IPS-18c (cell line): ENCODE measurements at regions not wholly inside any gene's neighbourhood (a gene's known extent, or its start where the extent isn't known, plus 50 kb on each side); places are given as distances from the start of the nearest gene placed in this dataset.
"Not testable (repeated sequence)": the region's sequence is repeated elsewhere in the genome, so short reads cannot be mapped to it uniquely, and the experiment has no call there.

ENCODE experiments used
- H3K4me3 ChIP-seq: 2 replicates; pipeline ENCODE4 v1.7.0; 2013; ENCODE audit warnings: low read depth, mild to moderate bottlenecking, low read length, moderate library complexity; ENCODE audit not compliant: insufficient read depth
- H3K9me3 ChIP-seq: one replicate; pipeline ENCODE4 v1.6.1; 2013; ENCODE audit warnings: mild to moderate bottlenecking, low read length, moderate library complexity; ENCODE audit not compliant: control insufficient read depth, insufficient read depth

DNA sequence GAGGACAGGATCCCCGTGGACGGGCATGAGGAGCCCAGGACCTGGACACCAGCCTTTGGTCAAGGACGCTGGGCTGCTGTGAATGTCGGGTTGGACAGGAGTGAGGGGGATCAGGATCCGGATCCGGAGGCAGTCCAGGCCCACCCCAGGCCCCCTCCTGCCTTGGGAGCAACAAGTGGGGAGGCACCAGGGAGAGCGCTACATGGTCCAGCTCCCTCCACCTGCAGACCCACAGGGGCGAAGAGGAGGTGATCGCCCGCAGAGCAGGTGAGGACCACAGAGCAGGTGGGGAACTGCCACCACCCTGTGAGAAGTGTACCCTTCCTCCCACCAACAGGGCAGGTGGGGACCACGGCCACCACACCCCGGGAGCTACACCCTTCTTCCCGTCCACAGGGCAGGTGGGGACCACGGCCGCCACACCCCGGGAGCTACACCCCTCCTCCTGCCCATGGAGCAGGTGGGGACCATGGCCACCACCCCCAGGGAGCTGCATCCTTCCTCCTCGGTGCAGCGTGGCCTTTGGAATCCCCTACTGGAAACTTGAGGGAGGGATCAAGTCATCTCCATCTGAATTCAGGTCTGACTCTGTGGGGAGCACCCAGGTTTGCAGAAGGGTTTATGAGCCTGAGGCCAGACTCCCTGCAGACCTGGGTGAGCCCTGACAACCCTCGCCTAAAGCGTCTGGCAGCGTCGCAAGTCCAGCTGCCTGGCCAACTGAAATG, 141.0 kb downstream of the BRD1 start:
- no peaks in the 10 kb centered on the region for H3K9me3 ChIP-seq
- no peak overlapping the region for H3K4me3 ChIP-seq

DNA sequence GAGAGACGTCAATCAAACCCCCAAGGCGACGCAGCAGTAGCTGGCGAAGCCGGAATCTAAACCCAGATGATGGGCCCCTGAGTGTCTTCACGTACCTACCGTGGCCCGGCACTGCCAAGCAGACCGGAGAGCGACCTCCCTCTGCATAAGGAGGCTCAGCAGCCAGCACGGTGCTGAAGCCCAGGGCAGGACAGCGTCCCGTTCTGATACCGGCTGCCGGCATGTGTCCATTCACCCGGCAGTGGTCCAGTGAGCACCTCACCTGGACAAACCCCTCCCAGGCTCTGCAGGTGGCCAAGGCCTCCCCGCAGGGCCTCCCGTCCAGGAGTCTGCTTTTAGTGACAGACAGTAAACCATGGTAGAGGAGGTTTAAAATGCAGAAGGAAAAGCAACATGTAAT, 142.0 kb downstream of the BRD1 start:
- H3K4me3 ChIP-seq = no peak overlapping the region
- no peaks in the 10 kb centered on the region for H3K9me3 ChIP-seq

DNA sequence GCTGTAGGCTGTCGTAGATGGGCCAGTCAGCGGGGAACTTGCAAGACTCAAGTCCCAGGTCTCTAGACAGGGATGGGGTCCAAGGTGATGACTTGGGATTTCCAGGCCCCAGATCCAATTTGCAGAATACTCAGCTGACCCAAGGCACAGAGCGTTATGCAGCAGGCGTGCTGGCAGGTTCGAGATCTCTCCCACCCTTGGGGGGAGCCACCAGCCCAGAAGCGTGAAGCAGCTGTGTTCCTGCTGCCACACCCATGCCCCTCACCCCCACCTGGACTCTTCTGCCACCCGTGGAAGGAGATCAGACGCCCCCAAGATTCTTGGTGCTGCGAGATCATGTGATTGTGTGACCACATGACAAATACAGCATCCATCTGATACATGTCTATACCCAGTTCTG, 142.6 kb downstream of the BRD1 start:
- H3K9me3 ChIP-seq = no peaks in the 10 kb centered on the region
- no peak overlapping the region for H3K4me3 ChIP-seq

DNA sequence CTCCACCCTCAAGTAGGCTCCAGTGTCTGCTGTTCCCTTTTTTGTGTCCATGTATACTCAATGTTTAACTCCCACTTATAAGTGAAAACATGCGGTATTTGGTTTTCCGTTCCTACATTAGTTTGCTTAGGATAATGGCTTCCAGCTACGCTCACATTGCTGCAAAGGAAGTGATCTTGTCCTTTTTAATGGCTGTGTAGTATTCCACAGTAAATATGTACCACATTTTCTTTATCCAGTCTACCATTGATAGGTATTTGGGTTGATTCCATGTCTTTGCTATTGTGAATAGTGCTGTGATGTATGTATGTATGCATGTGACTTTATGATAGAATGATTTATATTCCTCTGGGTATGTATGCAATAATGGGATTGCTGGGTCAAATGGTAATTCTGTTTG, 144.6 kb downstream of the BRD1 start:
- Histone ChIP-seq H3K4me3 (no peak overlapping the region), H3K9me3 (no peaks in the 10 kb centered on the region)

DNA sequence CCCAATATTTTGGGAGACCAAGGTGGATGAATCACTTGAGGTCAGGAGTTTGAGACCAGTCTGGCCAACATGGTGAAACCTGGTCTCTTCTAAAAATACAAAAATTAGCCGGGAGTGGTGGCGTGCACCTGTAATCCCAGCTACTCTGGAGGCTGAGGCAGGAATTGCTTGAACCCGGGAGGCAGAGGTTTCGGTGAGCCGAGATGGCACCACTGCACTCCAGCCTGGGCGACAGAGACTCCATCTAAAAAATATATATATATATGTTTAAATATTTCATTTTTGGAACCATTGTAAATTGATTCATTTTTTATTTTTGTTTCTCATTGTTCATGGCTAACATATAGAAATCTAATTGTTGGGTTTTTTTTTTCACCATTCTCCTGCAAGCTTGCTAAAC, 146.9 kb downstream of the BRD1 start:
- not testable (repeated sequence) for H3K4me3 ChIP-seq, H3K9me3 ChIP-seq

DNA sequence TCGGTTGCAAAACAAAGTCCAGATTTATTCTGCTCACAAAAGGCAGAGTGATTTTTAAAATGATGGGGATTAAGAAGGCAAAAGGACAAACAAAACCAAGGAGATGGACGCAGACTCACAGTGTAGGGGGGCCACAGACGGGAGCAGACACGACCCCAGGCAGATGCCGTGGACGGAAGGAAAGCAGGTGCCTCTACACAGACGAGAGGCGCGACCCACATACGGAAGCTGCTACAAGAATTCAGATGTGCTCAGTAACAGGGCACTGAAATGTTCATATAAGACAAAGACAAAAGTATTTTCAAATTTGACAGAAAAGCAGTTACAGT, 148.9 kb downstream of the BRD1 start:
- Histone ChIP-seq H3K9me3 (no peaks in the 10 kb centered on the region), H3K4me3 (no peak overlapping the region)

DNA sequence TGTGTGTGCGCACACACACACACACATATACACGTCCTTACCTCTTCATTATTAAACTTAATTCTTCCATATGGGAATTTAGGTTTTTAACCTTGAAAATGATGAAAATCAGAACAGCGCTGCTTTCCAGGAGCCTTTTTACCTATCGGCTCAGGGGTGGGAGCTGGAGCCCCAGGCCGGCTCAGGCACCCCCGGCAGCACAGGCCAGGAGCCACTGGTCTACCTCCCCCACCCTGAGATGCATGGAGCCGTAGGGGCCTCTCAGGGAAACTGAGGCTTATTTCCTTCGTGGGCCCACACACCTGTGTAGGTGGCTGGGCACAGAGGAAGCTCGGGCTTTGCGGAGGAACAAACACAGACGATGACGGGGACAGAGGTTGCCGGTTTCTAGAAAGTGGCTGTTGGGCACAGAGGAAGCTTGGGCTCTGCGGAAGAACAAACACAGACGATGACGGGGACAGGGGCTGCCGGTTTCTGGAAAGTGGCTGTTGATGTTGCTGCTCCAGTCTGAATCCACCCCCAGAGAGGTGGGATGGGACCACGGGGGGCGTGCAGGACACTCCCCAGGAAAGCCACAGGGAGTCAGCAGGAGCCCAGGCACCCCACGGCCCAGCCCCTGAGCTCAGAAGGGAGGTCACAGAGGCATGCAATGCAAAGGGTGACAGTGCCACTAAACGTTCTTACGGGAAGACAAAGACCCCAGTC, 149.4 kb downstream of the BRD1 start:
- H3K4me3 ChIP-seq = no peak overlapping the region
- H3K9me3 ChIP-seq = no peaks in the 10 kb centered on the region

DNA sequence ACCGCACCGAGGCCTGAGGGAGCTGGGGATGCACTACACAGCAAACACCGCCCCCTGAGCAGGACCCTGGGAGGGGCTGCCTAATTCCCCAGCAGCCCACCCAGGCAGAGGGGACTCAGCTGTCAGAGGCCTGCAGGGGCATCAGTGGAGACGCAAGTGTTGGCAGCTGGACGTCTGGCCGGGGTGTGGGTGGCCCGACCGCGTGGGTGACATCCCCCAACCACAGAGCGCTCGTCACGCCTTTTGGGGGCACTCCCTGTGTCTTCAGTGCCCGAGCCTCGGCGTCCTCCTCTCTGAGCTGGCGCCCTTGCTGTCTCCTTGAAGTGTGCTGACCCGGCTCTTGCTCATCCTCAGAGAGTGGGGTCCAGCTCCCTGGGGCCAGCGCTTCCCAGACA, 150.2 kb downstream of the BRD1 start:
- no peak overlapping the region for H3K4me3 ChIP-seq
- no peaks in the 10 kb centered on the region for H3K9me3 ChIP-seq

DNA sequence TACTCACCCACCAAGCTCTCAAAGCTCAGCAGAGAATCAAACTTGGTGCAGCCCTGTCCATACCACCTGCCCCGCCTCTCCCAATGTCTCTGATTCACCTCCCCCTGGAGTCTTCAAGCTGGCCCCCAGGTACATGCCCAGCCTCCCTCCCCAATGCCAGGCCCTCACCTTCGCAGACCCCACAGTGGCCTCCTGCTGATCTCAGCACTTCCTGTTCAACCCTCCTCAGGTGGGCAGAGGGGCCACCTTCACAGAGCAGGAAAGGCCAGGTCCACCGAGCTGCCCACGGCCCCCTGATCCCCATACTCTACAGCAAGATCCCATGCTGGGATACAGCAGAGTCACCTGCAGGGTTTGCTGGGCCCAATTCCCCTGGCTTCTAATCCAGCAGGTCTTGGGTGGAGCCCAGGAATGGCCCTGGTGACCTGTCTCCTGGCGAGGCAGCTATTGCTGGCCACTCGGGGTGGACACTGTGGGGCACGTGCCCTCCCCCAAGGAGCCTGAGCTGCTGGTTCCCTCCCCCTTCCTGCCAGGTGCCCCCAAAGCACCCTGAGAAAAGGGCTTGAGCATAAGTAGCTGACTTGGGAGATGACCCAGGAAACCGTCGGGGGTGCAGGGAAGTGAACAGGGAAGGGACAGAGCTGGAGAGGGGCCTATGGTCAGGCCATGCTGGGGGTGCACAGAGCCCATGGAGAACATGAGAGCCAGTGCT, 150.7 kb downstream of the BRD1 start:
- H3K9me3 ChIP-seq = no peaks in the 10 kb centered on the region
- no peak overlapping the region for H3K4me3 ChIP-seq

DNA sequence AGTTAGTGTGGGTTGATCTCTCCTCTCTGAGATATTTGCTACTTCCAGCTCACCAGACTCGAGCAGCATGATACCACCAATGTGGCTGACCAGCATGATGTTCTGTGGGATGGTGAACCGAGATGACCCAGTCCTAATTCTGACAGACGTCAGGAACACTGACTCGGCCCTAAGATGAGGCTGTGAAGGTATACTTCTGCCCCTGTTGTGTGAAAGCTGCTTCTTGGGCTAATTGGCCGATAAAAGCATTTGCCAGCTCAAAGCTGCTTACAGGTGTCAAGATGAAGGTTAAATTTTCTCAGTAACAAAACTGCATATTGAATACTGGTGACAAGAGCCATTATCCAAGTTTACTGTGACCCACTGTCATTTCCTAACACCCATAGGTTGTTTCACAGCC, 151.4 kb downstream of the BRD1 start:
- no peaks in the 10 kb centered on the region for H3K9me3 ChIP-seq
- no peak overlapping the region for H3K4me3 ChIP-seq

DNA sequence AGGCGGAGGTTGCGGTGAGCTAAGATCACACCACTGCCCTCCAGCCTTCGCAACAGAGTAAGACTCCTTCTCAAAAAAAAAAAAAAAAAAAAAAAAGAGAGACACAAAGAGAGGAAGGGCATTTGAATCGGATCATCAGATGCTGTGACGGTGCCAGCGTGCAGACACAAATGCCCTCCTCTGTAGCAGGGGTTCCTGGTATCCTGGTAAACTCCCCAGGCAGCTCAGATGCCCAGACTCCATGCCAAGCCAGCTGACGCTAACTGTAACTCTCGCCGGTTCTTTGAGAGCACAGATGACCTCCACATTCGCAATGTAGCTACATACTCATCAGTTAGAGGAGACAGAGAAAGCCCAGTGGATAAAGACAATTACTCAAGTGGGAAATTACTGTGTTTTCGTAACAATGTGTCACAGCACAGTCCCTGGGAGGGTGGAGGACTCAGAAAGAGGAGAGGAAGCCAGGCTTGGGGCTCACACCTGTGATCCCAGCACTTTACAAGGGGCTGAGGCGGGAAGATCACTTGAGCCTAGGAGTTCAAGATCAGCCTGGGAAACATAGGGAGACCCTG, 153.1 kb downstream of the BRD1 start:
- H3K9me3 ChIP-seq = no peaks in the 10 kb centered on the region
- H3K4me3 ChIP-seq = no peak overlapping the region

DNA sequence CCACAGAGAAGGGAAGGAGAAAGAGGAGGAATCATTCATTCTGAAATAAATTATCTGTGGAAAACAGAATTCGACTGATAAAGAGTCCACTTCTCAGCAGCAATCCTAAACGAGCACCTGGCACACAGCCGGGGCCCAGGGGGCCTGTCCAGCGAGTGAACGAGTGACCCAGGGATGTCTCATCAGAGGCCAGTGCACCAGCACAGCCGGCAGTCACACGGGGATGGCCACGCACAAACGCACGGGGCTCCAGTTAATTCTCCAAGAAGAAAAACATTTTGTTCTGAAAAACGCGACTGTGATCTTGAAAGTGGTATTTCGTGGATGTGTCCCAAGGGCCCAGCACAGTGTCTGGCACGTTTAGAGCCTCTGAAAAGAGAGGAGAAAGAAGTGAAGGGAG, 154.6 kb downstream of the BRD1 start:
- Histone ChIP-seq H3K9me3 (peaks cover 2% of the 10 kb centered on the region), H3K4me3 (no peak overlapping the region)

DNA sequence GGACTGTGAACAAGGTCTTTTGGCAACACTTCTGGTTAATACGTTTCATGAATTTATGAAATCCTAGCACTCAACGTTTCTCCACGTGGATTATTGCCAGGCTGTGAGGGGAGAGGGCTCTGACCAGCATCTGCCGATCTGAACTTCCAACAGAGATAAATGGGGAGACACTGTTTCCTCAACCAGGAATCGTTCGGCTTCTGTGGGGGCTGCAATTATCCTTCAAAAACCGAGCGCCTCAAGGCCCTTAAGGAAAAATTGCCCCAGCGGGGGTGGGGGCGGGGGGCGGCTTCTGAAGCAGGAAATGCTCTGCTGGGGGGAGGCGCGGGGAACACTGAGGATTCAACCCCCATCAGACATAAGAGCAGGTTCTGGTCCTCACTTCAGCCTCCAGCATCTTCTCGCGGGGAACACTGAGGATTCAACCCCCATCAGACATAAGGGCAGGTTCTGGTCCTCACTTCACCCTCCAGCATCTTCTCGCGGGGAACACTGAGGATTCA, 155.6 kb downstream of the BRD1 start:
- H3K9me3 ChIP-seq = peaks cover 2% of the 10 kb centered on the region

DNA sequence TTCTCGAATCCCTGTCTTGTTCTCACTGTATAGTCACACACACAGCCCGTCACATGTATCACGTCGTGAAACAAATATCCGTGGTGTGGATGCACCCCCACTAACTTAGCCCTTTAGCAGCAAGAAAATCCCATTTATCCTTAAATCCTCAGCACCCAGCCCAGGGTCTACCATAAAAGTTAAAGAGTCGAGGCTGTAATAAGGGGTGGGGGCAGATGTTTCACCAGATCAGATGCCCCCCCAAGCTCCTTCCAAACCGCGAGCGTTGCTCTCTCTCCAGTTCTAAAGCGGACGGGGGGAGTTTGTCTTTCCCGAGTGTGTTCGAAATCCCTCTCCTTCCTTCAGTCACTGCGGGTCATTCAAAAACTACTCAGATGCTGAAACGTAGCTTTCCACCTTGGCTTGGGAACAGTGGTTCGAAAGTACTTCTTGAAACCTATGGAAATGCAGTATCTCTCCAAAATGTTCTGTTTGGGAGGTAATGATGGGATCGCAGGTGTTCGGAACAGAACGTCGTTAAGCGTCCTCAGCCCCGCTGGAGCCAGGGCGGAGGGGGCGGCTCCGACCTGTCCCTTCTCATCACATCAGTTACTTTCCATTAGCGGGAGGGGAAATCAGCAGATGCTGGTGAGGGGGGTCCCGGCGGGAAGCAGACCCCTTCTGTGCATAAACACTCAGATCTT, 156.2 kb downstream of the BRD1 start:
- H3K9me3 ChIP-seq = peaks cover 2% of the 10 kb centered on the region
- no peak overlapping the region for H3K4me3 ChIP-seq

More for the DNA sequence above, 155.6 kb downstream of the BRD1 start:
- no peak overlapping the region for H3K4me3 ChIP-seq

DNA sequence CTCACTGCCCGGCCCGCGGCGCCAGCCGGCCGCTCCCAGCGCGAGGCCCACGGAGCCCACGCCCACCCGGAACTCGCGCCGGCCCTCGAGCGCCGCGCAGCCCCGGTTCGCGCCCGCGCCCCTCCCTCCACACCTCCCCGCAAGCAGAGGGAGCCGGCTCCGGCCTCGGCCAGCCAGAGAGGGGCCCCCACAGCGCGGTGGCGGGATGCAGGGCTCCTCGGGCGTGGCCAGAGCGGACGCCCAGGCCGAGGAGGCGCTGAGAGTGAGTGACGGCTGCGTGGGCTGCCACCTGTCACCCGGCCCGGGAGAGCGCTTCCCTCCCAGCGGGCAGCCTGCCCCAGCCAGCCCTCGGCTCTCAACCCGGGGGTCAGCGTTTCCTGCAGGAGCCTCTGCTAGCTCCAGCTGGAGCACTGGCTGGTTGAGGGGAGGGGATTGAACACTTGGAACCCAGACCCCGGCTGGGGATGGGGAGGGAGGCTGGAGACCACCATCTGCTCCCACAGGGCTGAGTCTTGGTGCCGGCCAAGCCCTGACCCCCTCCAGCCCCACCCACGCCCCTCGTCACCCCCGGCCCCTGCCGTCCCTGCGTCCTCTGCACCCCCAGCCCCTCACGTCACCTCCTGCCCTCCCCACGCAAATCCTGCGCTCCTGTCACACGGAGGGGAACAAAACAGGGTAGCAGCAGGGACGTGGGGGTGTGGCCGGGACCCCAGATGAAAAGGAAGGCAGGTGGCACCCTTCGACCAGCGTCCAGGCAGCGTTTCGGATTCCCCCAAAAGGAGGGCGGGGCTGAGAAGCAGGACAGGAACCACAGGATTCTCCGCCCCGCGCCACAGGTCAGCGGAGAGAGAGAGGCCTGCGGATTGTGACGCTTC, 157.0 kb downstream of the BRD1 start:
- peaks cover 2% of the 10 kb centered on the region for H3K9me3 ChIP-seq
- H3K4me3 ChIP-seq = peak overlapping the region; percentile 40

DNA sequence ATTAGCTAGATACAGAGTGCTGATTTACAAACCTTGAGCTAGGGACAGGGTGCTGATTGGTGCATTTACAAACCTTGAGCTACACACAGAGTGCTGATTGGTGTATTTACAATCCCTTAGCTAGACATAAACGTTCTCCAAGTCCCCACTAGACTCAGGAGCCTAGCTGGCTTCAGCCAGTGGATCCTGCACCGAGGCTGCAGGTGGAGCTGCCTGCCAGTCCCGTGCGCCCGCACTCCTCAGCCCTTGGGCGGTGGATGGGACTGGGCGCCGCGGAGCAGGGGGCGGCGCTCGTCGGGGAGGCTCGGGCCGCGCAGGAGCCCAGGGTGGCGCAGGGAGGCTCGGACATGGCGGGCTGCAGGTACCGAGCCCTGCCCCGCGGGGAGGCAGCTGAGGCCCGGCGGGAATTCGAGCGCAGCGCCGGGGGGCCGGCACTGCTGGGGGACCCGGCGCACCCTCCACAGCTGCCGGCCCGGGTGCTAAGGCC, 157.7 kb downstream of the BRD1 start:
- H3K4me3 ChIP-seq = peak overlapping the region; percentile 40; the same call in 1 of the 2 replicates
- H3K9me3 ChIP-seq = not testable (repeated sequence)
